ENCODE measurements at regions not wholly inside any gene's neighbourhood (a gene's known extent, or its start where the extent isn't known, plus 50 kb on each side); places are given as distances from the start of the nearest gene placed in this dataset.
"Not testable (repeated sequence)": the region's sequence is repeated elsewhere in the genome, so short reads cannot be mapped to it uniquely, and the experiment has no call there.

DNA sequence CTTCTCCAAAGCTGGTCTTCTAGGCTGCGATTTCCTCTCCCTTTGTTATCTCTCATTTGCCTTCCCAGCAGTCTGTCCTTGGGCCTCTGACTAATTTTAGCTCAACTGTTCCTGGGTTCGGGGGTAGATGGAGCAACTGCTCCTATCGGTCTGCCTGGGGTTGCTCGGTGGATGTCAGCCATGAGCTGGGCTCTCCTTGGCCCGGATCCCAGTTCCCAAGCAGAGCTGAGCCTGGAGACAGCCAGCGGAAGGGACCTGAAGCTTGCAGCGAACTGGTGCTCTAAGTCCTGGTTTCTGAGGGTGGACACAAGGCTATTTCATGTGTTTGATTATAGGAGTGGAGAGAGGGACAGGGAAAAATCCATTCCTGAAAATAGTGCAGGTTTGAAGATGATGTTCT, 423.0 kb downstream of the RPS6KC1 start:
- H3K27me3 Mint-ChIP-seq, result peaks cover 4% of the 10 kb centered on the region
- no peaks in the 10 kb centered on the region for H3K4me1 Mint-ChIP-seq
- no peak overlapping the region for H3K27ac Mint-ChIP-seq
- ChIA-PET CTCF (no interaction called here), POLR2A (interaction anchor here (0.7 kb wide), 1 partner anchor 48 kb away, joined by 3 read pairs; no protein-coding TSS in a partner anchor)
- DNase-seq, result no peak
- H3K4me3 Mint-ChIP-seq, result no peak overlapping the region
- no peaks in the 10 kb centered on the region for H3K36me3 Mint-ChIP-seq (ENCODE audit: low read depth)
- H3K9me3 Mint-ChIP-seq, result no peaks in the 10 kb centered on the region

DNA sequence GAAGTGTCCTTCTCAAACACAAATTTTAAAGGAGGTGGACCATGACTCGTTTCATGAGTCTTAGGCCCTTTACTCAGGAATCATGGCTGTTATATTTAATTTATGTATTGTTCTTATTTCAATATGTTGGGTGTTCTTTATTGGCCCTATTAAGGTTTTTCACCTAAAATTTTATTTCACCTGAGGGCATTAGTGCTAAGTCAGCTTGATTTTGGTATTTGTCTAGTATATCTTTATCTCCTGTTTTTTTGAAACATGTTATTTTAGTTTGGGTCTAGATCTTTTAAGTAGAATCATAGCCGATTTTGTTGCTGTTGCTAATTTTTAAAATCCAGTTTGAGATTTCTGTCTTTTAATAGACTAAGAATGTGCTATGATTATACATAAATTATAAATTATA, 430.4 kb downstream of the RPS6KC1 start:
- Mint-ChIP-seq H3K4me1 (no peaks in the 10 kb centered on the region), H3K27me3 (peaks cover 11% of the 10 kb centered on the region), H3K9me3 (no peaks in the 10 kb centered on the region), H3K4me3 (no peak overlapping the region), H3K36me3 (ENCODE audit: low read depth) (no peaks in the 10 kb centered on the region), H3K27ac (no peak overlapping the region)
- CTCF ChIA-PET, result no interaction called here
- POLR2A ChIA-PET, result no interaction called here
- no peak for DNase-seq

DNA sequence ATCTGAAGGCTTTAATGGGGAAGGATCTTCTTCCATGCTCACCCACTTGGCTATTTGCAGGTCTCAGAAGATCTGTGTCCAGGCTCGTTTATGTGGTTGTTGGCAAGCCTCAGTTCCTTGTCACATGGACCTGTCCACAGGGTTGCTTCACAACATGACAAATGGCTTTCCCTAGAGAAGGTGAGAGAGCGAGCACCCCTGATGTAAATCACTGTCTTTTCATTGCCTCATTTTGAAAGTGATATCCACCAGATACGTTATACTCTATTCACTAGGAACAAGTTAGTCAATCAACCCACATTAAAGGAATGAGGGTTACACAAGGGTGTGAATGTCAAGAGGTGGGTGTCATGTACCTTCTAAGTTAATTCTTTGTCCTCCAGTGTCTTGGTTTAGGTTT, 433.3 kb downstream of the RPS6KC1 start:
- Mint-ChIP-seq H3K4me1 (no peaks in the 10 kb centered on the region), H3K4me3 (no peak overlapping the region), H3K9me3 (no peaks in the 10 kb centered on the region), H3K27ac (no peak overlapping the region), H3K36me3 (ENCODE audit: low read depth) (no peaks in the 10 kb centered on the region), H3K27me3 (peaks cover 3% of the 10 kb centered on the region)
- no peak for DNase-seq
- POLR2A ChIA-PET, result no interaction called here
- CTCF ChIA-PET, result interaction anchor here (0.6 kb wide), 1 partner anchor 33 kb away, joined by 3 read pairs; no protein-coding TSS in a partner anchor

DNA sequence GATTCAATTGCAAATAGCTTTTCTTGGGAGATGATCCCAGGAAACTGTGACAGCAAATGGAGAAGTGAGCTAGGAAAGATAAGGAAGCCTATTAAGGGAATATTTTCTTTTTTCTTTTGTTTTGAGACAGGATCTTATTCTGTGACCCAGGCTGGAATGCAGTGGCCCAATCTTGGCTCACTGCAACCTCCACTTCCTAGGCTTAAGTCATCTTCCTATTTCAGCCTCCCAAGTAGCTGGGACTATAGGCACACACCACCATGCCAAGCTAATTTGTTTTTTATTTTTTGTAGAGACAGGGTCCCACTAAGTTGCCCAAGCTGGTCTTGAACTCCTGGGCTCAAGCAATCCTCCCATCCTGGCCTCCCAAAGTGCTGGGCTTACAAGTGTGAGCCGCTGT, 433.7 kb downstream of the RPS6KC1 start:
- ChIA-PET POLR2A (no interaction called here), CTCF (interaction anchor here (0.6 kb wide), 1 partner anchor 33 kb away, joined by 3 read pairs; no protein-coding TSS in a partner anchor)
- Mint-ChIP-seq H3K36me3 (ENCODE audit: low read depth) (no peaks in the 10 kb centered on the region), H3K9me3 (no peaks in the 10 kb centered on the region), H3K27ac (no peak overlapping the region), H3K4me1 (no peaks in the 10 kb centered on the region), H3K4me3 (no peak overlapping the region), H3K27me3 (peaks cover 2% of the 10 kb centered on the region)
- DNase-seq, result no peak

DNA sequence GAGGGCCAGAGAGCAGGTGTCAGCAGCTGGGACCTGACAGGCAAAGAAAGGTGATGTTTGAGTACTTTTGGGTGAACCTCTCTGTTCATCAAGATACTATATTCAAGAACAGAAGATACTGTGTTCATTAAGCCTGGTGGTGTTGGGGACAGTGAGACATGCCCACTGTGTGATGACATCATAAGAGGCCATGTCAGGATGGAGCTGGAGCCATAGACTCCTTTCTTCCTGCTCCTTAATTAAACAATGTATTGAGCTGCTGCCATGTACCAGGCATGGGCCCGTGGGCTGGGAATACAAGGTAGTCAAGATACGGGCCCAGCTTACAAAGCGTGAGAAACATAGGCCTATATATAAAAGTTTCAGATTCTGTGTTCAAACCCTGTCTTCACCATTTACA, 435.4 kb downstream of the RPS6KC1 start:
- Mint-ChIP-seq H3K9me3 (no peaks in the 10 kb centered on the region), H3K4me1 (no peaks in the 10 kb centered on the region), H3K36me3 (ENCODE audit: low read depth) (no peaks in the 10 kb centered on the region), H3K27me3 (no peaks in the 10 kb centered on the region), H3K4me3 (no peak overlapping the region), H3K27ac (no peak overlapping the region)
- CTCF ChIA-PET, result no interaction called here
- POLR2A ChIA-PET, result no interaction called here
- DNase-seq, result no peak

DNA sequence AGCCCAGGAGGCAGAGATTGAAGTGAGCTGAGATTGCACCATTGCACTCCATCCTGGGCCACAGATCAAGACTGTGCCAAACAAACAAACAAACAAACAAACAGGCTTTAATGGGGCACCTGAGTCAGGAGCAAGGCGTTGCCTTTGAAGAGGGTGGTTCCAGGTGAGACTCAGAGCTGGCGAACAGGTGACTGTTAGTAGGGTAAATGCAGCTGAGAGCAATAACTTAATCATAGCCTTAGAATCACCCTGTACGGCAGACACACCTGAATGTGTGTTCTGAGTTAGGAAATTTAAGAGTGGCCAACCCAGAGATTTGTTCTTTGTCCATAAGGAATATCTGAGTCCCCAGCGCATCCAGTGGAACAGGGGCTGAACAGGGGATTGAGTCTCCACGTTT, 440.4 kb downstream of the RPS6KC1 start:
- ChIA-PET CTCF (no interaction called here), POLR2A (no interaction called here)
- Mint-ChIP-seq H3K27me3 (peaks cover 7% of the 10 kb centered on the region), H3K27ac (no peak overlapping the region), H3K36me3 (ENCODE audit: low read depth) (no peaks in the 10 kb centered on the region), H3K4me3 (no peak overlapping the region), H3K4me1 (no peaks in the 10 kb centered on the region), H3K9me3 (no peaks in the 10 kb centered on the region)
- DNase-seq, result no peak

DNA sequence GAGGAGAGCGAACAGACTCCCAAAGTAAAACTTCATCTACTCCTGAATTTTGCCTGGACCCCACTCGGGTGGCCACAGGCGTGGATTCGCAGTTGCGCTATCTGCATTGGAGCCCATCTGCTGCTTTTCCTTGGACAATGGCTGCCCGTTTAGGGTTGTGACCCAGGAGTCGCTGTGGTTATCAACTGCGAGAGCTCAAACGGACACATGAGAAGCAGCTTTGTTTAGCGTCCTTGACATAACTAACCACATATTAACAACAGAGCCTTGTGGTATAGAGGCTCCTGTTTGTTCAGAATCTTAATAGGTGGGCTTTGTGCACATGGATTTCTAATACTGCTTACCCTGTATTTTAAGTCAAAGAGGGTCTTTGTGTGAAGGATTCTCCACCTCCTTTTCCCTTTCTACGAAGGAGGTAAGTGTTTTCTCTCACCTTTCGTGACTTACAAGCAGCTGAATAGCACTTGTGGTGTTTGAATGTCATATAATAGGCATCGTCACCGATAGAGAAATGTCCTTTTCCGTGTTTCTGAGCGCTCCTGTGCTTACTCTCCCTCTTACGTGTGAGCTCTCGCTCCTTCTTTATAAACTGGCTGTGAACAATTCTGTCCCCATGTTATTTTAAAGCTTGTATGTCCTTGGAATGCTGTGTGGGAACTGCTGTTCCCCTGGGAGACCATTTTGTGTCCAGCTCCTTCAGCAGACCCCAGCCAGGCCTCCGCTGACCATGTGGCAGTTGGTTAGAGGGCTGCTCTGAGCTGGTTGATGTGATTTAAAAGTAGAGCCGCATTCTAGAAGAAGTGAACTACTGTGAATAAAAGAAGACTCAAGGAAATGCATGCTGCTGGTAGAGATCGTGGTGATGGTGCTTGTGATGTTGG, 441.4 kb downstream of the RPS6KC1 start:
- Mint-ChIP-seq H3K4me1 (no peaks in the 10 kb centered on the region), H3K36me3 (ENCODE audit: low read depth) (no peaks in the 10 kb centered on the region), H3K9me3 (no peaks in the 10 kb centered on the region), H3K27ac (no peak overlapping the region), H3K27me3 (peaks cover 7% of the 10 kb centered on the region), H3K4me3 (no peak overlapping the region)
- DNase-seq, result no peak
- POLR2A ChIA-PET, result no interaction called here
- CTCF ChIA-PET, result no interaction called here

DNA sequence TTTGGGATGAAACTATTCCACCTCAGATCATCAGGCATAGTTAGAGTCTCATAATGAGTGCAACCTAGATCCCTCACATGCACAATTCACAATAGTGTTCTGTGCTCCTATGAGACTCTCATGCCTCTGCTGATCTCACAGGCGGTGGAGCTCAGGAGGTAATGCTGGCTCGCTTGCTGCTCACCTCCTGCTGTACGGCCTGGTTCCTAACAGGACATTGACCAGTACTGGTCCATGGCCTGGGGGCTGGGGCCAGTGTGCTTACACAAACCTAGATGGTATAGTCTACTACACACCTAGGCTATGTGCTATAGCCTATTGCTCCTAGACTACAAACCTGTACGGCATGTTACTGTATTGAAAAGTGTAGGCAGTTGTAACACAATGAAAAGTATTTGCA, 448.4 kb downstream of the RPS6KC1 start:
- POLR2A ChIA-PET, result no interaction called here
- H3K4me3 Mint-ChIP-seq, result no peak overlapping the region
- H3K27me3 Mint-ChIP-seq, result peaks cover 2% of the 10 kb centered on the region
- no peaks in the 10 kb centered on the region for H3K9me3 Mint-ChIP-seq
- H3K27ac Mint-ChIP-seq, result no peak overlapping the region
- CTCF ChIA-PET, result no interaction called here
- H3K4me1 Mint-ChIP-seq, result no peaks in the 10 kb centered on the region
- no peak for DNase-seq
- H3K36me3 Mint-ChIP-seq (ENCODE audit: low read depth), result no peaks in the 10 kb centered on the region

DNA sequence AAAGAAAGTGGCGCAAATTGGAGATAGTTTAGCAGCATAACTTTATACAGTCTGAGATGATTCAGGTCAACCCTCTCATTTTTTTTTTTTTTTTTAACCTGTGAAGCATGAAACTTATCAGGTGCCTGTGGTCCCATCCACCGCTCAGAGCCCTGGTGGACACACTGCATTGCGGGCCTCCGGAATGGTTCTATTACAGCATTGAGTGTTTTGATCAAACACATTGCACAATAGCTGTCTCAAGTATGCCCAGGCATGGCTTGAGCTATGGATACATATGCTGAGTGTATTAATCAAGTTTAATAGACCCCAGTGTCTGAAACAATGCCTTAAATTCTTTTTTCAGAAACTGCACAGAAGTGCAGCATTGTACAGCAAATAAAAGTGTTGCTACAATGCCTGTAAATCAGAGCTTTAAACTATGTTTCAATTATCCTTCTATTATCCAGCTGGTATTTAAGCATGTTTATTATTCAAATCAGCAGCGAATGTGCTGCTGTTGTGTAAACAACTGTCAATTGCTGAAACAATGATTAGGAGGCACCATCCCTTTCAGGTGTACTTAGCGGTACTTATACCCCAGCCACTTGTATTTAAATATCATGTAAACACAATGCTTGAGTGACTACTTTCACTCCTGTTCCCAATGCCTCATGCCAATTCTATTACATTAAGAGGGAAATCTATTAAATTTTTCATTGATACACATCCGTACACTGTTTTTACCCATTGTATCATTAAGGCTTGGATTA, 456.6 kb downstream of the RPS6KC1 start:
- Mint-ChIP-seq H3K27ac (no peak overlapping the region), H3K9me3 (no peaks in the 10 kb centered on the region), H3K36me3 (ENCODE audit: low read depth) (no peaks in the 10 kb centered on the region), H3K27me3 (peaks cover 4% of the 10 kb centered on the region), H3K4me1 (no peaks in the 10 kb centered on the region), H3K4me3 (no peak overlapping the region)
- ChIA-PET POLR2A (no interaction called here), CTCF (no interaction called here)
- DNase-seq, result no peak

DNA sequence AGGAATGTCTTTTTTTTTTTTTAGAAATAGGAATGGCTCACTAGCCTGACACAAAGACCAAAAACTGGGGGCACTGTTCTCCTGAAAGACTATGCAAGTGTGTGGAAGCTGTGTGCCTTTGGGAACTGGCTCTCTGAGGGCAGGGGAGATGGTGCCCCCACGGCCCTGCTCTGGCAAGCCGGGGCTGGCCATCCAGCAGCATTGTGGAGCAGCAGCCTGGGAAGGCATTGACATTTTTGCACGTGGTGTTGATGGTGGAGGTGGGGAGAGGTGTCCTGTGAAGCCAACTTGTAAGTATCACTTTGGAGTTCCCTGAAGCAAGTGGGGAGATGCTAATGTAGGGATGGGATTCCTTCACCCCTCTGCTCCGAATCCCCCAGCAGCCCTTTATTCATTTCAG, 460.1 kb downstream of the RPS6KC1 start:
- no peak for DNase-seq
- POLR2A ChIA-PET, result no interaction called here
- Mint-ChIP-seq H3K4me3 (no peak overlapping the region), H3K4me1 (no peaks in the 10 kb centered on the region), H3K27me3 (peaks cover 4% of the 10 kb centered on the region), H3K36me3 (ENCODE audit: low read depth) (no peaks in the 10 kb centered on the region), H3K9me3 (no peaks in the 10 kb centered on the region), H3K27ac (no peak overlapping the region)
- CTCF ChIA-PET, result interaction anchor here (0.6 kb wide), 1 partner anchor 1914 kb away, joined by 5 read pairs; no protein-coding TSS in a partner anchor

DNA sequence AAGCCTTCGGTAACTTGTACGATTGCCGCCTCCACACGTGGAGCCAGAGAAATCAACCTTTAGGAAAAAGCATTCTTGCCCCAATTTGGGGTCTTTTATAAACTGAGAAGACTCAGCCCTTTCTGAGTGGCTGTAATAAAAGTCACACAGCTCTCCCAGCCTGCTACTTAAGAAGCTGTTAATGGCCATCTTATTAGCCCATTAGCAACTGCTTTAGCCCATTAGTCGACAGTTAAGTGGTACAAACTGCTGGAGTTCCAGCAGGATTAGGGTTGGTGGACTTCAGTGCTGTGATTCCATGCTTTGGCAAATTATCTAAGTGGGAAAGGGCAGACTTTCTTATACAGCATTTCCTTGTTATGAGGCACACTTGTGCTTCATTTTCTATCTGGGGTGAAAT, 461.3 kb downstream of the RPS6KC1 start:
- H3K9me3 Mint-ChIP-seq, result no peaks in the 10 kb centered on the region
- H3K27ac Mint-ChIP-seq, result no peak overlapping the region
- H3K36me3 Mint-ChIP-seq (ENCODE audit: low read depth), result no peaks in the 10 kb centered on the region
- DNase-seq, result no peak
- no peaks in the 10 kb centered on the region for H3K4me1 Mint-ChIP-seq
- peaks cover 4% of the 10 kb centered on the region for H3K27me3 Mint-ChIP-seq
- ChIA-PET CTCF (no interaction called here), POLR2A (no interaction called here)
- H3K4me3 Mint-ChIP-seq, result no peak overlapping the region

DNA sequence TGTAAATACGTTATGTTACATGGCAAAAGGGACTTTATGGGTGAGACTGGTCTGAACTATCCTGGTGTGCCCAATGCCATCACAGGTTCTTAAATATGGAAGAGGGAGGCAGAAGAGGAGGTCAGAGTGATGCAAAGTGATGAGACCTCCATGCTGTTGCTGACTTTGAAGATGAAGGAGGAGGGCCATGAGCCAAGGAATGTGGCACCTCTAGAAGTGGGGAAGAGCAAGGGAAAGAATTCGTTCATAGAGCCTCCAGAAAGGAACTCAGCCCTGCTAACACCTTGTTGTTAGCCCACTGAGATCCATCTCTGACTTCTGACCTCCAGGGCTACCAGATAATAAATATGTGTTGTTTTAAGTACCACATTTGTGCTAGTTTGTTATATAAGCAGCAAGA, 462.0 kb downstream of the RPS6KC1 start:
- DNase-seq, result no peak
- CTCF ChIA-PET, result no interaction called here
- H3K27ac Mint-ChIP-seq, result no peak overlapping the region

DNA sequence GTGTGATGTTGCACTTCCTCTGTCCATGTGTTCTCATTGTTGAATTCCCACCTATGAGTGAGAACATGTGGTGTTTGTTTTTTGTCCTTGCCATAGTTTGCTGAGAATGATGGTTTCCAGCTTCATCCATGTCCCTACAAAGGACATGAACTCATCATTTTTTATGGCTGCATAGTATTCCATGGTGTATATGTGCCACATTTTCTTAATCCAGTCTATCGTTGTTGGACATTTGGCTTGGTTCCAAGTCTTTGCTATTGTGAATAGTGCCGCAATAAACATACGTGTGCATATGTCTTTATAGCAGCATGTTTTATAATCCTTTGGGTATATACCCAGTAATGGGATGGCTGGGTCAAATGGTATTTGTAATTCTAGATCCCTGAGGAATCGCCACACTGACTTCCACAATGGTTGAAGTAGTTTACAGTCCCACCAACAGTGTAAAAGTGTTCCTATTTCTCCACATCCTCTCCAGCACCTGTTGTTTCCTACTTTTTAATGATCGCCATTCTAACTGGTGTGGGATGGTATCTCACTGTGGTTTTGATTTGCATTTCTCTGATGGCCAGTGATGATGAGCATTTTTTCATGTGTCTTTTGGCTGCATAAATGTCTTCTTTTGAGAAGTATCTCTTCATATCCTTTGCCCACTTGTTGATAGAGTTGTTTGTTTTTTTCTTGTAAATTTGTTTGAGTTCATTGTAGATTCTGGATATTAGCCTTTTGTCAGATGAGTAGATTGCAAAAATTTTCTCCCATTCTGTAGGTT, 463.6 kb downstream of the RPS6KC1 start:
- H3K9me3 Mint-ChIP-seq; DNase-seq; H3K27me3 Mint-ChIP-seq; H3K36me3 Mint-ChIP-seq (ENCODE audit: low read depth); CTCF ChIA-PET; POLR2A ChIA-PET; H3K4me1 Mint-ChIP-seq; H3K27ac Mint-ChIP-seq; H3K4me3 Mint-ChIP-seq: not testable (repeated sequence)

More for the DNA sequence above, 462.0 kb downstream of the RPS6KC1 start:
- no peak overlapping the region for H3K4me3 Mint-ChIP-seq
- peaks cover 4% of the 10 kb centered on the region for H3K27me3 Mint-ChIP-seq
- no peaks in the 10 kb centered on the region for H3K4me1 Mint-ChIP-seq
- H3K9me3 Mint-ChIP-seq, result no peaks in the 10 kb centered on the region
- POLR2A ChIA-PET, result no interaction called here
- no peaks in the 10 kb centered on the region for H3K36me3 Mint-ChIP-seq (ENCODE audit: low read depth)

Data from activated CD4-positive, alpha-beta T cell treated with anti-CD3 and anti-CD28 coated beads, Interleukin-2, amount 10 ng/mL, durations not matched to agents 7 days and 5 days (primary cell).